H9 (cell line): ENCODE measurements at regions not wholly inside any gene's neighbourhood (a gene's known extent, or its start where the extent isn't known, plus 50 kb on each side); places are given as distances from the start of the nearest gene placed in this dataset.

Source experiments
- DNase-seq: peaks from one replicate; pipeline ENCODE4 v3.0.0-alpha.2; 2017
- H2AFZ ChIP-seq: one replicate; pipeline ENCODE4 v1.6.1; 2013; ENCODE audit warnings: mild to moderate bottlenecking, low read length, control low read depth, moderate library complexity
- H2AK5ac ChIP-seq: 2 replicates; pipeline ENCODE4 v1.6.1; 2013; ENCODE audit warnings: low read length, control low read depth, mixed read lengths; ENCODE audit not compliant: insufficient read length
- H2BK120ac ChIP-seq: one replicate; pipeline ENCODE4 v1.6.1; 2013; ENCODE audit warnings: low read depth, mild to moderate bottlenecking, low read length, control low read depth, inconsistent platforms; ENCODE audit not compliant: poor library complexity, severe bottlenecking
- H2BK12ac ChIP-seq: 2 replicates; pipeline ENCODE4 v1.6.1; 2013; ENCODE audit warnings: low read length, control low read depth, mixed read lengths, low read depth; ENCODE audit not compliant: insufficient read length
- H2BK15ac ChIP-seq: 2 replicates; pipeline ENCODE4 v1.6.1; 2013; ENCODE audit warnings: low read depth, low read length, control low read depth
- H2BK20ac ChIP-seq: one replicate; pipeline ENCODE4 v1.6.1; 2013; ENCODE audit warnings: low read depth, mild to moderate bottlenecking, low read length, control low read depth, inconsistent platforms; ENCODE audit not compliant: poor library complexity, severe bottlenecking
- H2BK5ac ChIP-seq: 2 replicates; pipeline ENCODE4 v1.6.1; 2013; ENCODE audit warnings: low read length, control low read depth, mixed read lengths; ENCODE audit not compliant: insufficient read length
- H3K14ac ChIP-seq: 2 replicates; pipeline ENCODE4 v1.6.1; 2013; ENCODE audit warnings: low read length, control low read depth; ENCODE audit not compliant: insufficient read depth
- H3K18ac ChIP-seq: 2 replicates; pipeline ENCODE4 v1.6.1; 2013; ENCODE audit warnings: low read depth, mild to moderate bottlenecking, mixed read lengths, low read length, control low read depth; ENCODE audit not compliant: insufficient read length
- H3K23ac ChIP-seq: 2 replicates; pipeline ENCODE4 v1.6.1; 2013; ENCODE audit warnings: low read length, control low read depth, mixed read lengths, low read depth; ENCODE audit not compliant: insufficient read length
- H3K23me2 ChIP-seq: 2 replicates; pipeline ENCODE4 v1.6.1; 2013; ENCODE audit warnings: low read depth, mild to moderate bottlenecking, mixed read lengths, low read length, control low read depth; ENCODE audit not compliant: insufficient read length, poor library complexity, severe bottlenecking
- H3K27ac ChIP-seq: 2 replicates; pipeline ENCODE4 v1.5.1; 2013; ENCODE audit warnings: low read length, control low read depth, mixed read lengths, low read depth; ENCODE audit not compliant: insufficient read length
- H3K27me3 ChIP-seq: 2 replicates; pipeline ENCODE4 v1.6.1; 2013; ENCODE audit warnings: low read length, control low read depth, inconsistent platforms; ENCODE audit not compliant: insufficient read depth
- H3K4ac ChIP-seq: 2 replicates; pipeline ENCODE4 v1.6.1; 2013; ENCODE audit warnings: low read depth, mild to moderate bottlenecking, control low read depth, inconsistent platforms, low read length, moderate library complexity
- H3K4me1 ChIP-seq: 2 replicates; pipeline ENCODE4 v1.6.1; 2013; ENCODE audit warnings: low read length, control low read depth, inconsistent platforms; ENCODE audit not compliant: insufficient read depth
- H3K4me2 ChIP-seq: 2 replicates; pipeline ENCODE4 v1.6.1; 2013; ENCODE audit warnings: low read length, control low read depth, mixed read lengths; ENCODE audit not compliant: insufficient read length, insufficient read depth
- H3K56ac ChIP-seq: 2 replicates; pipeline ENCODE4 v1.6.1; 2013; ENCODE audit warnings: low read depth, mild to moderate bottlenecking, mixed read lengths, low read length, control low read depth; ENCODE audit not compliant: insufficient read length
- H3K79me1 ChIP-seq: 2 replicates; pipeline ENCODE4 v1.6.1; 2013; ENCODE audit warnings: low read depth, mild to moderate bottlenecking, moderate library complexity, low read length, control low read depth, inconsistent platforms; ENCODE audit not compliant: insufficient read depth, poor library complexity, severe bottlenecking
- H3K79me2 ChIP-seq: 2 replicates; pipeline ENCODE4 v1.6.1; 2013; ENCODE audit warnings: low read length, control low read depth, inconsistent platforms; ENCODE audit not compliant: insufficient read depth
- H3K9ac ChIP-seq: 2 replicates; pipeline ENCODE4 v1.6.1; 2013; ENCODE audit warnings: low read length, control low read depth, mixed read lengths; ENCODE audit not compliant: insufficient read length; ENCODE audit errors: extremely low read depth
- H3K9me3 ChIP-seq: one replicate; pipeline ENCODE4 v1.6.1; 2013; ENCODE audit warnings: low read depth, low read length, inconsistent platforms; ENCODE audit not compliant: control insufficient read depth
- H3T11ph ChIP-seq: one replicate; pipeline ENCODE4 v1.6.1; 2013; ENCODE audit warnings: mild to moderate bottlenecking, low read length, control low read depth, inconsistent platforms
- H4K20me1 ChIP-seq: one replicate; pipeline ENCODE4 v1.6.1; 2013; ENCODE audit not compliant: control insufficient read depth, insufficient read length, insufficient read depth
- H4K5ac ChIP-seq: 2 replicates; pipeline ENCODE4 v1.6.1; 2013; ENCODE audit warnings: low read depth, mild to moderate bottlenecking, mixed read lengths, low read length, control low read depth; ENCODE audit not compliant: insufficient read length
- H4K8ac ChIP-seq: replicated peaks from 2 replicates; pipeline ENCODE4 v1.6.1; 2013; ENCODE audit warnings: low read length, control low read depth, mixed read lengths, low read depth; ENCODE audit not compliant: insufficient read length
- H4K91ac ChIP-seq: 2 replicates; pipeline ENCODE4 v1.6.1; 2013; ENCODE audit warnings: low read depth, mild to moderate bottlenecking, moderate library complexity, mixed read lengths, low read length, control low read depth; ENCODE audit not compliant: insufficient read length
- H3K27ac Mint-ChIP-seq, 3 experiments: 2 replicates in 2 of 3; 3 replicates in 1 of 3; pipeline ENCODE4 v1.8.0; 2020 to 2021; ENCODE audit warnings: mixed read lengths in 3 of 3, mild to moderate bottlenecking in 1 of 3, moderate library complexity in 1 of 3
- H3K27me3 Mint-ChIP-seq: 2 replicates; pipeline ENCODE4 v1.8.0; 2021; ENCODE audit warnings: low read depth, mild to moderate bottlenecking, moderate library complexity, mixed read lengths
- H3K36me3 Mint-ChIP-seq, 3 experiments: 2 replicates in 2 of 3; 3 replicates in 1 of 3; pipeline ENCODE4 v1.8.0; 2020 to 2021; ENCODE audit warnings: low read depth in 3 of 3, mixed read lengths in 3 of 3; ENCODE audit not compliant: insufficient read depth in 1 of 3
- H3K4me1 Mint-ChIP-seq, 2 experiments: 2 replicates each; pipeline ENCODE4 v1.8.0; 2020; ENCODE audit warnings: mixed read lengths in 2 of 2
- H3K4me3 Mint-ChIP-seq, 2 experiments: 2 replicates in 1 of 2; 3 replicates in 1 of 2; pipeline ENCODE4 v1.8.0; 2020 to 2021; ENCODE audit warnings: mild to moderate bottlenecking in 2 of 2, mixed read lengths in 2 of 2, moderate library complexity in 1 of 2
- H3K9me3 Mint-ChIP-seq, 2 experiments: 2 replicates in 1 of 2; 3 replicates in 1 of 2; pipeline ENCODE4 v1.8.0; 2020; ENCODE audit warnings: mild to moderate bottlenecking in 2 of 2, mixed read lengths in 2 of 2, moderate library complexity in 1 of 2
- WGBS: extraction: QIAGEN DNeasy Blood & Tissue Kit; methylation state at CpG from one replicate; pipeline ENCODE4 v1.1.7; 2013; ENCODE audit warnings: missing lambda C conversion rate, low lambda C conversion rate, mixed read lengths; ENCODE audit not compliant: insufficient read length; ENCODE audit errors: extremely low coverage; 5-methylcytosine and 5-hydroxymethylcytosine counted together
- TF ChIP-seq, protein P1 (sequence below): fragments of 200-600 bp; sonication (generic); conservative IDR thresholded peaks from 3 replicates; pipeline ENCODE4 v1.8.0; 2021; ENCODE audit warnings: antibody characterized with exemption, mild to moderate bottlenecking

DNA sequence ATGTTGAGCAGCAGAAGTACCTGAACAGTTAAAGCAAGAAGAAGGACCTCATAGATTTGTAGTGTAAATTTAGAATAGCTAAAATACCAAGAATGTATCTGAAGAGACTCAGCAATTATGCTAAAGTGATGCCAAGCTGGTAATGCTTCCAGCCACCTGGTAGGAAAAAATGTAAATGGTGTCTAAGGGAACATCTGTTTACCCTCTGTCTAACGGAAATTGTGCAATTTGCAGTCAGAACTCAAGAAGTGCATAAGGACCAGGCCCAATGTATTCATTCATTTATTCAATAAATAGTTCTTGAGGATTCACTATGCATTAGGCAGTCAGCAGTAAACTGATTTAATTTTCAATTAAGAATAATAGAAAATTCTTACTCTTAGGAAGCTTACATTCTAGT is 116.0 kb upstream of the ADGRL4 start:
- H2BK20ac ChIP-seq: no peak overlapping the region
- no CpG with 5 or more reads among the region's 1 CpG for whole genome bisulfite sequencing
- no peak overlapping the region for H2AK5ac ChIP-seq
- no peaks in the 10 kb centered on the region for H3K79me1 ChIP-seq
- H3K4me1 ChIP-seq: no peaks in the 10 kb centered on the region
- H3K23me2 ChIP-seq: no peaks in the 10 kb centered on the region
- no peak overlapping the region for H4K5ac ChIP-seq
- H3K14ac ChIP-seq: no peak overlapping the region
- no peak overlapping the region for H2BK15ac ChIP-seq
- H3K4ac ChIP-seq: no peak overlapping the region
- Mint-ChIP-seq H3K36me3 (peaks cover 0 to 2% (median 0%) of the 10 kb centered on the region in 3 experiments; a peak in 1 of 7 replicates), H3K27ac (no peak overlapping the region), H3K4me3 (no peak overlapping the region), H3K9me3 (no peaks in the 10 kb centered on the region; a peak in 1 of 5 replicates), H3K4me1 (no peaks in the 10 kb centered on the region), H3K27me3 (no peaks in the 10 kb centered on the region)
- H2BK5ac ChIP-seq: no peak overlapping the region
- H3K23ac ChIP-seq: no peak overlapping the region
- H2BK12ac ChIP-seq: no peak overlapping the region
- no peak overlapping the region for H4K91ac ChIP-seq
- H3K9ac ChIP-seq: no peak overlapping the region
- no peak overlapping the region for H3K27ac ChIP-seq
- H3K18ac ChIP-seq: no peak overlapping the region
- H2AFZ ChIP-seq: no peak overlapping the region
- no peaks in the 10 kb centered on the region for H4K20me1 ChIP-seq
- H3T11ph ChIP-seq: no peak overlapping the region
- H3K79me2 ChIP-seq: no peaks in the 10 kb centered on the region
- TF ChIP-seq, protein P1, sequence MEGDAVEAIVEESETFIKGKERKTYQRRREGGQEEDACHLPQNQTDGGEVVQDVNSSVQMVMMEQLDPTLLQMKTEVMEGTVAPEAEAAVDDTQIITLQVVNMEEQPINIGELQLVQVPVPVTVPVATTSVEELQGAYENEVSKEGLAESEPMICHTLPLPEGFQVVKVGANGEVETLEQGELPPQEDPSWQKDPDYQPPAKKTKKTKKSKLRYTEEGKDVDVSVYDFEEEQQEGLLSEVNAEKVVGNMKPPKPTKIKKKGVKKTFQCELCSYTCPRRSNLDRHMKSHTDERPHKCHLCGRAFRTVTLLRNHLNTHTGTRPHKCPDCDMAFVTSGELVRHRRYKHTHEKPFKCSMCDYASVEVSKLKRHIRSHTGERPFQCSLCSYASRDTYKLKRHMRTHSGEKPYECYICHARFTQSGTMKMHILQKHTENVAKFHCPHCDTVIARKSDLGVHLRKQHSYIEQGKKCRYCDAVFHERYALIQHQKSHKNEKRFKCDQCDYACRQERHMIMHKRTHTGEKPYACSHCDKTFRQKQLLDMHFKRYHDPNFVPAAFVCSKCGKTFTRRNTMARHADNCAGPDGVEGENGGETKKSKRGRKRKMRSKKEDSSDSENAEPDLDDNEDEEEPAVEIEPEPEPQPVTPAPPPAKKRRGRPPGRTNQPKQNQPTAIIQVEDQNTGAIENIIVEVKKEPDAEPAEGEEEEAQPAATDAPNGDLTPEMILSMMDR: no peak
- DNase-seq: no peak
- no peaks in the 10 kb centered on the region for H3K9me3 ChIP-seq
- H4K8ac ChIP-seq: no peak overlapping the region
- no peak overlapping the region for H3K4me2 ChIP-seq
- H3K56ac ChIP-seq: no peak overlapping the region
- H2BK120ac ChIP-seq: no peak overlapping the region
- H3K27me3 ChIP-seq: no peaks in the 10 kb centered on the region
